ENCODE measurements at regions not wholly inside any gene's neighbourhood (a gene's known extent, or its start where the extent isn't known, plus 50 kb on each side); places are given as distances from the start of the nearest gene placed in this dataset.
A peak's percentile ranks its signal among the peaks of the same experiment; 100 is the strongest.

GRCh38 chr11:8329336-8329735 lies 65.7 kb upstream of the LMO1 start:
- in situ Hi-C loops (cut with HindIII; ENCODE audit: extremely low pct_ligation_motif_present, low pct_unique_long_range_greater_than_20kb): no loop called here
- ATAC-seq (no peak), FAIRE-seq (no peak)

DNA sequence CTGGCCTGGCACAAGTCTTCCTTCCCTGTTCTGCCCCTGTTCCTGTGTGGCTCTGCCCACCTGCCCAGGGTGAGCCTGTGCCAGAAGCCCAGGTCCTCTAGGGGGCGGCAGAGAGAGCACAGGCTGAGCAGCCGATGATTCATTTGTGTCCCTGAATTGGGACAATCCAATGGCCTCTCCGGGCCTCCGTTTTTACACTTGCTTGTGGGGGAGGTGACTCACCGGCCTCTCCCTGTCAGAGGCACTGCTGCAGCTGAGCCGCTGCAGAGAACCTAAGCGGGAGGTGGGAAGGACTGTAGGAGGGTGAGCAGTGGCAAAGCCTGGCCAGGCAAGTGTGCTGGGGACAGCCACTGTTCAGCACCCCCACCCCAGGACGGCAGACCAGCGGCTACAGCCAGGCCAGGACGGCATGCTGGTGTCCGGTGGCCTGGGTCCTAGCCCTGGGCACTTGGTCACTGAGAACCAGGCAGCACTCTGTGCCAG lies 65.2 kb upstream of the LMO1 start:
- in situ Hi-C loops (cut with HindIII; ENCODE audit: extremely low pct_ligation_motif_present, low pct_unique_long_range_greater_than_20kb) (no loop called here), intact Hi-C loops (cut with micrococcal nuclease; ENCODE audit: unreplicated experiment) (no loop called here)
- H2AFZ ChIP-seq (ENCODE audit: low read length): no peak overlapping the region
- H3K4me2 ChIP-seq (ENCODE audit: low read depth, low read length): peak overlapping the region; percentile 21; the same call in 1 of the 2 replicates
- H3K4me3 ChIP-seq (replicated peaks in 1 of 3; ENCODE audit: insufficient read depth in 1 of 3, low read depth in 2 of 3, low read length in 3 of 3): no peak overlapping the region
- no peaks in the 10 kb centered on the region for H3K79me2 ChIP-seq (ENCODE audit: insufficient read depth, low read length)
- no peak overlapping the region for H3K9ac ChIP-seq (ENCODE audit: insufficient read depth, low read depth, low read length)
- DNase-seq (ENCODE audit: low spot score) (peak; percentile 75), FAIRE-seq (no peak), ATAC-seq (peak; percentile 95)
- no CpG with 5 or more reads among the region's 11 CpGs for WGBS (ENCODE audit: low lambda C conversion rate)
- POLR2A ChIA-PET: no interaction called here
- H3K36me3 ChIP-seq (replicated peaks in 1 of 2; ENCODE audit: control insufficient read depth in 1 of 2, insufficient read depth in 2 of 2, low read length in 2 of 2): no peaks in the 10 kb centered on the region
- H3K9me3 ChIP-seq (ENCODE audit: low read length): no peaks in the 10 kb centered on the region
- CTCF ChIA-PET (ENCODE audit: low intra/inter-chr PET ratio, low total read pairs): interaction anchor here (0.9 kb wide), 1 partner anchor 238 kb away, joined by 6 read pairs; no protein-coding TSS in a partner anchor
- no peaks in the 10 kb centered on the region for H4K20me1 ChIP-seq (ENCODE audit: insufficient read depth, low read length)
- no TSS peak for BruUV-seq (replicated peaks)
- peaks cover 2 to 14% of the 10 kb centered on the region in 2 experiments; a peak in 3 of 5 replicates for H3K27me3 ChIP-seq (ENCODE audit: control insufficient read depth in 1 of 2, insufficient read depth in 2 of 2, low read length in 2 of 2)
- no peak overlapping the region for H3K27ac ChIP-seq (ENCODE audit: extremely low read length, insufficient read depth, low read length)
- H3K4me1 ChIP-seq (ENCODE audit: insufficient read depth, low read length): no peaks in the 10 kb centered on the region
- TF ChIP-seq TEAD3 (CRISPR knock-in tag; optimal IDR thresholded peaks at IDR 0.05; ENCODE audit: borderline replicate concordance): peak; percentile 27
- 0 out of 2 replicates have a peak, but pooled peaks have one; percentile 28 for TF ChIP-seq MIER2 (CRISPR knock-in tag; IDR thresholded peaks at IDR 0.05)
- peak; percentile 70 for TF ChIP-seq XRCC5 (optimal IDR thresholded peaks at IDR 0.05; ENCODE audit: low read length)
- TF ChIP-seq ZNF660 (CRISPR knock-in tag; IDR thresholded peaks at IDR 0.05; ENCODE audit: borderline replicate concordance, low read depth): no peak
- no peak for TF ChIP-seq ZNF563 (CRISPR knock-in tag; IDR thresholded peaks at IDR 0.05)
- TF ChIP-seq THAP11 (CRISPR knock-in tag; IDR thresholded peaks at IDR 0.05): 0 out of 2 replicates have a peak, but pooled peaks have one; percentile 13
- TF ChIP-seq, protein P1, sequence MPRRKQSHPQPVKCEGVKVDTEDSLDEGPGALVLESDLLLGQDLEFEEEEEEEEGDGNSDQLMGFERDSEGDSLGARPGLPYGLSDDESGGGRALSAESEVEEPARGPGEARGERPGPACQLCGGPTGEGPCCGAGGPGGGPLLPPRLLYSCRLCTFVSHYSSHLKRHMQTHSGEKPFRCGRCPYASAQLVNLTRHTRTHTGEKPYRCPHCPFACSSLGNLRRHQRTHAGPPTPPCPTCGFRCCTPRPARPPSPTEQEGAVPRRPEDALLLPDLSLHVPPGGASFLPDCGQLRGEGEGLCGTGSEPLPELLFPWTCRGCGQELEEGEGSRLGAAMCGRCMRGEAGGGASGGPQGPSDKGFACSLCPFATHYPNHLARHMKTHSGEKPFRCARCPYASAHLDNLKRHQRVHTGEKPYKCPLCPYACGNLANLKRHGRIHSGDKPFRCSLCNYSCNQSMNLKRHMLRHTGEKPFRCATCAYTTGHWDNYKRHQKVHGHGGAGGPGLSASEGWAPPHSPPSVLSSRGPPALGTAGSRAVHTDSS (CRISPR knock-in tag; conservative IDR thresholded peaks at IDR 0.05): no peak
- TF ChIP-seq, protein P2, sequence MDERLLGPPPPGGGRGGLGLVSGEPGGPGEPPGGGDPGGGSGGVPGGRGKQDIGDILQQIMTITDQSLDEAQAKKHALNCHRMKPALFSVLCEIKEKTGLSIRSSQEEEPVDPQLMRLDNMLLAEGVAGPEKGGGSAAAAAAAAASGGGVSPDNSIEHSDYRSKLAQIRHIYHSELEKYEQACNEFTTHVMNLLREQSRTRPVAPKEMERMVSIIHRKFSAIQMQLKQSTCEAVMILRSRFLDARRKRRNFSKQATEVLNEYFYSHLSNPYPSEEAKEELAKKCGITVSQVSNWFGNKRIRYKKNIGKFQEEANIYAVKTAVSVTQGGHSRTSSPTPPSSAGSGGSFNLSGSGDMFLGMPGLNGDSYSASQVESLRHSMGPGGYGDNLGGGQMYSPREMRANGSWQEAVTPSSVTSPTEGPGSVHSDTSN (CRISPR knock-in tag; IDR thresholded peaks at IDR 0.05): no peak
- TF ChIP-seq SMC3 (IDR thresholded peaks at IDR 0.05; ENCODE audit: low read length): peak; percentile 20; the same call in 1 of the 2 replicates
- TF ChIP-seq, protein P3, sequence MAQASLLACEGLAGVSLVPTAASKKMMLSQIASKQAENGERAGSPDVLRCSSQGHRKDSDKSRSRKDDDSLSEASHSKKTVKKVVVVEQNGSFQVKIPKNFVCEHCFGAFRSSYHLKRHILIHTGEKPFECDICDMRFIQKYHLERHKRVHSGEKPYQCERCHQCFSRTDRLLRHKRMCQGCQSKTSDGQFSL (CRISPR knock-in tag; IDR thresholded peaks at IDR 0.05): no peak

More at GRCh38 chr11:8329336-8329735, 65.7 kb upstream of the LMO1 start:
- Histone ChIP-seq H3K27me3 (ENCODE audit: control insufficient read depth in 1 of 2, insufficient read depth in 2 of 2, low read length in 2 of 2) (peaks cover 2 to 14% of the 10 kb centered on the region in 2 experiments; a peak in 3 of 5 replicates), H3K9me3 (ENCODE audit: low read length) (no peaks in the 10 kb centered on the region), H3K79me2 (ENCODE audit: insufficient read depth, low read length) (no peaks in the 10 kb centered on the region), H3K4me2 (ENCODE audit: low read depth, low read length) (0 out of 2 replicates have a peak overlapping the region, but pooled peaks have one; percentile 21), H3K4me3 (replicated peaks in 1 of 3; ENCODE audit: insufficient read depth in 1 of 3, low read depth in 2 of 3, low read length in 3 of 3) (no peak overlapping the region), H3K4me1 (ENCODE audit: insufficient read depth, low read length) (no peaks in the 10 kb centered on the region), H3K36me3 (replicated peaks in 1 of 2; ENCODE audit: control insufficient read depth in 1 of 2, insufficient read depth in 2 of 2, low read length in 2 of 2) (no peaks in the 10 kb centered on the region), H2AFZ (ENCODE audit: low read length) (no peak overlapping the region), H4K20me1 (ENCODE audit: insufficient read depth, low read length) (no peaks in the 10 kb centered on the region), H3K27ac (ENCODE audit: extremely low read length, insufficient read depth, low read length) (no peak overlapping the region), H3K9ac (ENCODE audit: insufficient read depth, low read depth, low read length) (no peak overlapping the region)
- intact Hi-C loops (cut with micrococcal nuclease; ENCODE audit: unreplicated experiment): no loop called here
- CTCF ChIA-PET (ENCODE audit: low intra/inter-chr PET ratio, low total read pairs): no interaction called here
- DNase-seq (ENCODE audit: low spot score): no peak
- BruUV-seq (replicated peaks): no TSS peak
- WGBS (ENCODE audit: low lambda C conversion rate): 67% methylated on average over 6 of the region's 6 CpGs
- TF ChIP-seq GABPB1 (CRISPR knock-in tag; IDR thresholded peaks at IDR 0.05): no peak
- no peak for TF ChIP-seq ZNF761 (CRISPR knock-in tag; conservative IDR thresholded peaks at IDR 0.05)
- TF ChIP-seq HNRNPLL (IDR thresholded peaks at IDR 0.05; ENCODE audit: low read depth, low read length, poor library complexity, severe bottlenecking): no peak
- TF ChIP-seq PHF20 (CRISPR knock-in tag; IDR thresholded peaks at IDR 0.05): no peak
- TF ChIP-seq, protein P4, sequence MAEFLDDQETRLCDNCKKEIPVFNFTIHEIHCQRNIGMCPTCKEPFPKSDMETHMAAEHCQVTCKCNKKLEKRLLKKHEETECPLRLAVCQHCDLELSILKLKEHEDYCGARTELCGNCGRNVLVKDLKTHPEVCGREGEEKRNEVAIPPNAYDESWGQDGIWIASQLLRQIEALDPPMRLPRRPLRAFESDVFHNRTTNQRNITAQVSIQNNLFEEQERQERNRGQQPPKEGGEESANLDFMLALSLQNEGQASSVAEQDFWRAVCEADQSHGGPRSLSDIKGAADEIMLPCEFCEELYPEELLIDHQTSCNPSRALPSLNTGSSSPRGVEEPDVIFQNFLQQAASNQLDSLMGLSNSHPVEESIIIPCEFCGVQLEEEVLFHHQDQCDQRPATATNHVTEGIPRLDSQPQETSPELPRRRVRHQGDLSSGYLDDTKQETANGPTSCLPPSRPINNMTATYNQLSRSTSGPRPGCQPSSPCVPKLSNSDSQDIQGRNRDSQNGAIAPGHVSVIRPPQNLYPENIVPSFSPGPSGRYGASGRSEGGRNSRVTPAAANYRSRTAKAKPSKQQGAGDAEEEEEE (CRISPR knock-in tag; IDR thresholded peaks at IDR 0.05; ENCODE audit: borderline replicate concordance): no peak
- POLR2A ChIA-PET: no interaction called here

Data from HepG2 (cell line).